GM12878 (cell line): ENCODE measurements at regions not wholly inside any gene's neighbourhood (a gene's known extent, or its start where the extent isn't known, plus 50 kb on each side); places are given as distances from the start of the nearest gene placed in this dataset.

Experiments used
- ATAC-seq: fragments of 200-7000 bp; cut with Tn5 transposase; 3 replicates; pipeline ENCODE4 v1.9.1; 2020; ENCODE audit warnings: mild to moderate bottlenecking, moderate library complexity
- BruUV-seq: library from RNA; stranded (reverse); fragments of 400-500 nt; replicated peaks from 2 replicates; lab custom pipeline; 2021; lab: Mats Ljungman, UMichigan
- CTCF ChIA-PET: fragments of 300-600 bp; sonication (Branson Sonifier 250); formaldehyde crosslinking; extraction: SDS; loops from one replicate; lab custom pipeline; 2021; ENCODE audit warnings: inconsistent platforms; lab: Yijun Ruan, JAX
- POLR2A ChIA-PET: fragments of 350-600 bp; formaldehyde crosslinking; extraction: SDS; loops from one replicate; lab custom pipeline; 2021; ENCODE audit warnings: inconsistent platforms; lab: Charles Lee
- RAD21 ChIA-PET: fragments of 300-600 bp; sonication (Branson Sonifier 250); formaldehyde crosslinking; loops from one replicate; lab custom pipeline; 2023; ENCODE audit warnings: antibody characterized with exemption; ENCODE audit not compliant: unreplicated experiment; lab: Charles Lee
- SMC1A ChIA-PET: fragments of 300-600 bp; sonication (Branson Sonifier 250); formaldehyde crosslinking; loops from one replicate; lab custom pipeline; 2023; ENCODE audit not compliant: unreplicated experiment, uncharacterized antibody; lab: Charles Lee
- DNase-seq: peaks from one replicate; pipeline ENCODE4 v3.0.0-alpha.2; 2011; ENCODE audit warnings: low read depth, low spot score
- FAIRE-seq: peaks from 3 replicates; lab custom pipeline; 2011; peaks lifted over from hg19 to GRCh38; lab: Jason Lieb, UNC
- H2AFZ ChIP-seq: 2 replicates; pipeline ENCODE4 v1.6.0; 2011; ENCODE audit warnings: low read depth, low read length, control low read depth; ENCODE audit not compliant: control insufficient read depth
- H3K27ac ChIP-seq: 2 replicates; pipeline ENCODE4 v1.5.1; 2011; ENCODE audit warnings: control low read depth; ENCODE audit not compliant: control insufficient read depth, insufficient read depth
- H3K27me3 ChIP-seq, 2 experiments: replicated peaks in 1 of 2; 2 replicates each; pipeline versions ENCODE4 v1.6.0 to v1.6.1; 2011; ENCODE audit warnings: low read length in 1 of 2; ENCODE audit not compliant: control insufficient read depth in 2 of 2, insufficient read depth in 2 of 2
- H3K36me3 ChIP-seq, 2 experiments: 2 replicates each; pipeline ENCODE4 v1.5.1; 2011; ENCODE audit warnings: low read length in 1 of 2; ENCODE audit not compliant: control insufficient read depth in 2 of 2, insufficient read depth in 2 of 2
- H3K4me1 ChIP-seq: 2 replicates; pipeline ENCODE4 v1.6.1; 2011; ENCODE audit warnings: mild to moderate bottlenecking, low read length, moderate library complexity, mixed read lengths; ENCODE audit not compliant: control insufficient read depth, insufficient read depth
- H3K4me2 ChIP-seq: 2 replicates; pipeline ENCODE4 v1.6.0; 2011; ENCODE audit warnings: control low read depth; ENCODE audit not compliant: control insufficient read depth, insufficient read depth
- H3K4me3 ChIP-seq: fragments of 200-600 bp; sonication (generic); 2 replicates; pipeline ENCODE4 v1.5.1; 2016
- H3K79me2 ChIP-seq: 2 replicates; pipeline ENCODE4 v1.6.0; 2011; ENCODE audit warnings: low read length; ENCODE audit not compliant: control insufficient read depth, insufficient read depth
- H3K9ac ChIP-seq: 2 replicates; pipeline ENCODE4 v1.8.0; 2011; ENCODE audit warnings: low read length, control low read depth, mixed read lengths; ENCODE audit not compliant: control insufficient read depth, insufficient read depth
- H3K9me3 ChIP-seq: replicated peaks from 3 replicates; pipeline ENCODE4 v1.5.1; 2011; ENCODE audit warnings: mild to moderate bottlenecking, low read length; ENCODE audit not compliant: control insufficient read depth, insufficient read depth
- H4K20me1 ChIP-seq: 2 replicates; pipeline ENCODE4 v1.6.0; 2011; ENCODE audit not compliant: control insufficient read depth, insufficient read depth
- BACH1 ChIP-seq: fragments of 450-650 bp; IDR thresholded peaks from 2 replicates; pipeline ENCODE4 v1.6.1; 2017; ENCODE audit warnings: mild to moderate bottlenecking, borderline replicate concordance
- BCL11A ChIP-seq: IDR thresholded peaks from 2 replicates; pipeline ENCODE4 v1.6.1; 2011; ENCODE audit warnings: low read depth, low read length
- BCLAF1 ChIP-seq: fragments of 450-650 bp; IDR thresholded peaks from 2 replicates; pipeline ENCODE4 v1.6.1; 2017; ENCODE audit warnings: antibody characterized with exemption, mild to moderate bottlenecking, moderate library complexity
- BMI1 ChIP-seq: fragments of 450-650 bp; IDR thresholded peaks from 2 replicates; pipeline ENCODE4 v1.6.1; 2016; ENCODE audit warnings: mild to moderate bottlenecking, moderate library complexity, borderline replicate concordance
- CEBPZ ChIP-seq: fragments of 150-350 bp; IDR thresholded peaks from 2 replicates; pipeline ENCODE4 v1.6.1; 2016; ENCODE audit warnings: low read depth, low read length
- ELK1 ChIP-seq: IDR thresholded peaks from 2 replicates; pipeline ENCODE4 v1.6.1; 2012; ENCODE audit warnings: low read depth, low read length, improper control_type of control experiment
- IKZF1 ChIP-seq: fragments of 450-650 bp; conservative IDR thresholded peaks from 2 replicates; pipeline ENCODE4 v1.6.1; 2017; ENCODE audit warnings: antibody characterized with exemption, mild to moderate bottlenecking
- IKZF2 ChIP-seq, 2 experiments: fragments of 450-650 bp; IDR thresholded peaks; 2 replicates each; pipeline ENCODE4 v1.6.1; 2017; ENCODE audit warnings: mild to moderate bottlenecking in 2 of 2, moderate library complexity in 2 of 2
- IRF3 ChIP-seq: fragments of 450-650 bp; IDR thresholded peaks from 2 replicates; pipeline ENCODE4 v1.6.1; 2014; ENCODE audit warnings: mild to moderate bottlenecking
- JUNB ChIP-seq: IDR thresholded peaks from 2 replicates; pipeline ENCODE4 v1.6.1; 2016; ENCODE audit warnings: antibody characterized with exemption, mild to moderate bottlenecking
- SMAD5 ChIP-seq: IDR thresholded peaks from 2 replicates; pipeline ENCODE4 v1.6.1; 2016; ENCODE audit warnings: antibody characterized with exemption, low read depth
- SREBF1 ChIP-seq: IDR thresholded peaks from 2 replicates; pipeline ENCODE4 v1.6.1; 2012; ENCODE audit warnings: mild to moderate bottlenecking, low read length
- SREBF2 ChIP-seq: IDR thresholded peaks from 2 replicates; pipeline ENCODE4 v1.6.1; 2012; ENCODE audit warnings: mild to moderate bottlenecking, low read length
- YY1 ChIP-seq: IDR thresholded peaks from 2 replicates; pipeline ENCODE4 v1.6.1; 2011; ENCODE audit warnings: low read depth, mild to moderate bottlenecking, low read length
- ZNF274 ChIP-seq: IDR thresholded peaks from one replicate; pipeline ENCODE4 v1.8.0; 2011; ENCODE audit not compliant: insufficient read length, insufficient read depth
- ZNF384 ChIP-seq: IDR thresholded peaks from 2 replicates; pipeline ENCODE4 v1.6.1; 2012; ENCODE audit warnings: low read depth, mild to moderate bottlenecking, low read length, improper control_type of control experiment, borderline replicate concordance
- WGBS: methylation state at CpG from one replicate; pipeline ENCODE4 v1.1.6; 2016; ENCODE audit warnings: low lambda C conversion rate; ENCODE audit not compliant: insufficient replicate concordance, insufficient coverage; ENCODE audit errors: missing lambda C conversion rate; 5-methylcytosine and 5-hydroxymethylcytosine counted together
- in situ Hi-C: fragments of 300-500 bp; cut with MboI; formaldehyde crosslinking; loops from 9 replicates; pipeline ENCODE4 v1.14.3; 2018; ENCODE audit warnings: mixed read lengths
- intact Hi-C: fragments of 100-400 bp; cut with micrococcal nuclease; formaldehyde crosslinking; loops from one replicate; pipeline ENCODE4 v1.14.2; 2022; ENCODE audit not compliant: unreplicated experiment

GRCh38 chr6:86686496-86686895, 250.8 kb upstream of the HTR1E start:
- ChIA-PET RAD21 (no interaction called here), CTCF (no interaction called here)

More at GRCh38 chr6:86686496-86686895, 250.8 kb upstream of the HTR1E start:
- Histone ChIP-seq H3K4me1 (no peaks in the 10 kb centered on the region), H3K4me2 (no peak overlapping the region), H3K9ac (no peak overlapping the region), H3K79me2 (no peaks in the 10 kb centered on the region), H4K20me1 (no peaks in the 10 kb centered on the region), H3K27ac (no peak overlapping the region), H3K9me3 (no peaks in the 10 kb centered on the region), H2AFZ (no peak overlapping the region), H3K27me3 (no peaks in the 10 kb centered on the region), H3K36me3 (no peaks in the 10 kb centered on the region), H3K4me3 (no peak overlapping the region)
- DNase-seq: no peak
- FAIRE-seq: no peak
- BruUV-seq: no TSS peak
- in situ Hi-C loops (no loop called here), intact Hi-C loops (no loop called here)
- no peak for TF ChIP-seq SREBF1
- no peak for TF ChIP-seq BACH1
- TF ChIP-seq IKZF1: no peak
- TF ChIP-seq BCLAF1: no peak
- no peak for TF ChIP-seq JUNB
- no peak for TF ChIP-seq YY1
- TF ChIP-seq ELK1: no peak
- no peak for TF ChIP-seq SREBF2
- no peak for TF ChIP-seq BCL11A
- TF ChIP-seq CEBPZ: no peak
- TF ChIP-seq SMAD5: no peak
- TF ChIP-seq ZNF274: no peak
- TF ChIP-seq ZNF384: no peak
- no peak for TF ChIP-seq BMI1
- no peak for TF ChIP-seq IRF3
- TF ChIP-seq IKZF2 (IDR thresholded peaks at IDR 0.05): no peak
- no peak for ATAC-seq
- 54% methylated on average over 1 of the region's 1 CpG for WGBS
- POLR2A ChIA-PET: no interaction called here
- SMC1A ChIA-PET: no interaction called here
